ENCODE measurements at regions not wholly inside any gene's neighbourhood (a gene's known extent, or its start where the extent isn't known, plus 50 kb on each side); places are given as distances from the start of the nearest gene placed in this dataset.

- TF ChIP-seq, protein P1, sequence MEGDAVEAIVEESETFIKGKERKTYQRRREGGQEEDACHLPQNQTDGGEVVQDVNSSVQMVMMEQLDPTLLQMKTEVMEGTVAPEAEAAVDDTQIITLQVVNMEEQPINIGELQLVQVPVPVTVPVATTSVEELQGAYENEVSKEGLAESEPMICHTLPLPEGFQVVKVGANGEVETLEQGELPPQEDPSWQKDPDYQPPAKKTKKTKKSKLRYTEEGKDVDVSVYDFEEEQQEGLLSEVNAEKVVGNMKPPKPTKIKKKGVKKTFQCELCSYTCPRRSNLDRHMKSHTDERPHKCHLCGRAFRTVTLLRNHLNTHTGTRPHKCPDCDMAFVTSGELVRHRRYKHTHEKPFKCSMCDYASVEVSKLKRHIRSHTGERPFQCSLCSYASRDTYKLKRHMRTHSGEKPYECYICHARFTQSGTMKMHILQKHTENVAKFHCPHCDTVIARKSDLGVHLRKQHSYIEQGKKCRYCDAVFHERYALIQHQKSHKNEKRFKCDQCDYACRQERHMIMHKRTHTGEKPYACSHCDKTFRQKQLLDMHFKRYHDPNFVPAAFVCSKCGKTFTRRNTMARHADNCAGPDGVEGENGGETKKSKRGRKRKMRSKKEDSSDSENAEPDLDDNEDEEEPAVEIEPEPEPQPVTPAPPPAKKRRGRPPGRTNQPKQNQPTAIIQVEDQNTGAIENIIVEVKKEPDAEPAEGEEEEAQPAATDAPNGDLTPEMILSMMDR (IDR thresholded peaks at IDR 0.05 in 8 of 11, conservative IDR thresholded peaks at IDR 0.05 in 3 of 11) = no peak
- no peak for TF ChIP-seq POLR2A (IDR thresholded peaks at IDR 0.05)
- TF ChIP-seq POLR2AphosphoS5 (IDR thresholded peaks at IDR 0.05) = no peak
Measured at GRCh38 chr9:129441852-129442251, 179.0 kb downstream of the C9orf50 start.
